ENCODE measurements at regions not wholly inside any gene's neighbourhood (a gene's known extent, or its start where the extent isn't known, plus 50 kb on each side); places are given as distances from the start of the nearest gene placed in this dataset.

GRCh38 chr3:118369892-118370491 lies 664.7 kb downstream of the IGSF11 start:
- Mint-ChIP-seq H3K27ac (ENCODE audit: unreplicated experiment) (no peak overlapping the region), H3K4me3 (ENCODE audit: unreplicated experiment) (no peak overlapping the region), H3K4me1 (ENCODE audit: low read depth, unreplicated experiment) (no peaks in the 10 kb centered on the region), H3K9me3 (ENCODE audit: unreplicated experiment) (peaks cover 11% of the 10 kb centered on the region), H3K27me3 (ENCODE audit: low read depth, unreplicated experiment) (no peaks in the 10 kb centered on the region), H3K36me3 (ENCODE audit: low read depth, unreplicated experiment) (no peaks in the 10 kb centered on the region)
- Histone ChIP-seq H3K79me2 (ENCODE audit: insufficient read depth, low read length) (no peaks in the 10 kb centered on the region), H3K36me3 (ENCODE audit: insufficient read depth, low read length) (no peaks in the 10 kb centered on the region), H4K20me1 (ENCODE audit: insufficient read depth, low read length) (no peaks in the 10 kb centered on the region), H3K27ac (ENCODE audit: low read depth, low read length) (no peak overlapping the region), H3K4me2 (ENCODE audit: low read length) (no peak overlapping the region), H3K9me3 (ENCODE audit: insufficient read depth, low read depth, low read length) (peaks cover 4% of the 10 kb centered on the region), H3K4me3 (ENCODE audit: insufficient read depth, low read depth, low read length) (no peak overlapping the region), H3K9ac (ENCODE audit: low read length) (no peak overlapping the region), H2AFZ (ENCODE audit: low read depth, low read length) (no peak overlapping the region), H3K27me3 (ENCODE audit: insufficient read depth, low read length) (no peaks in the 10 kb centered on the region), H3K4me1 (ENCODE audit: insufficient read depth, low read length) (no peaks in the 10 kb centered on the region)
- FAIRE-seq (no peak), DNase-seq (ENCODE audit: low read depth) (no peak)
- no peak for TF ChIP-seq EZH2 (IDR thresholded peaks at IDR 0.05; ENCODE audit: insufficient read depth, low read length)
- TF ChIP-seq, protein P1, sequence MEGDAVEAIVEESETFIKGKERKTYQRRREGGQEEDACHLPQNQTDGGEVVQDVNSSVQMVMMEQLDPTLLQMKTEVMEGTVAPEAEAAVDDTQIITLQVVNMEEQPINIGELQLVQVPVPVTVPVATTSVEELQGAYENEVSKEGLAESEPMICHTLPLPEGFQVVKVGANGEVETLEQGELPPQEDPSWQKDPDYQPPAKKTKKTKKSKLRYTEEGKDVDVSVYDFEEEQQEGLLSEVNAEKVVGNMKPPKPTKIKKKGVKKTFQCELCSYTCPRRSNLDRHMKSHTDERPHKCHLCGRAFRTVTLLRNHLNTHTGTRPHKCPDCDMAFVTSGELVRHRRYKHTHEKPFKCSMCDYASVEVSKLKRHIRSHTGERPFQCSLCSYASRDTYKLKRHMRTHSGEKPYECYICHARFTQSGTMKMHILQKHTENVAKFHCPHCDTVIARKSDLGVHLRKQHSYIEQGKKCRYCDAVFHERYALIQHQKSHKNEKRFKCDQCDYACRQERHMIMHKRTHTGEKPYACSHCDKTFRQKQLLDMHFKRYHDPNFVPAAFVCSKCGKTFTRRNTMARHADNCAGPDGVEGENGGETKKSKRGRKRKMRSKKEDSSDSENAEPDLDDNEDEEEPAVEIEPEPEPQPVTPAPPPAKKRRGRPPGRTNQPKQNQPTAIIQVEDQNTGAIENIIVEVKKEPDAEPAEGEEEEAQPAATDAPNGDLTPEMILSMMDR (IDR thresholded peaks at IDR 0.05; ENCODE audit: insufficient read depth, low read depth, low read length): no peak

GRCh38 chr3:118380576-118380975 lies 654.1 kb downstream of the IGSF11 start:
- Histone ChIP-seq H3K27ac (ENCODE audit: low read depth, low read length) (no peak overlapping the region), H3K4me3 (ENCODE audit: insufficient read depth, low read depth, low read length) (no peak overlapping the region), H3K9me3 (ENCODE audit: insufficient read depth, low read depth, low read length) (no peaks in the 10 kb centered on the region), H4K20me1 (ENCODE audit: insufficient read depth, low read length) (no peaks in the 10 kb centered on the region), H3K79me2 (ENCODE audit: insufficient read depth, low read length) (no peaks in the 10 kb centered on the region), H2AFZ (ENCODE audit: low read depth, low read length) (no peak overlapping the region), H3K27me3 (ENCODE audit: insufficient read depth, low read length) (no peaks in the 10 kb centered on the region), H3K9ac (ENCODE audit: low read length) (no peak overlapping the region), H3K4me2 (ENCODE audit: low read length) (no peak overlapping the region), H3K36me3 (ENCODE audit: insufficient read depth, low read length) (no peaks in the 10 kb centered on the region), H3K4me1 (ENCODE audit: insufficient read depth, low read length) (no peaks in the 10 kb centered on the region)
- Mint-ChIP-seq H3K27ac (ENCODE audit: unreplicated experiment) (no peak overlapping the region), H3K36me3 (ENCODE audit: low read depth, unreplicated experiment) (no peaks in the 10 kb centered on the region), H3K4me1 (ENCODE audit: low read depth, unreplicated experiment) (peaks cover 14% of the 10 kb centered on the region), H3K9me3 (ENCODE audit: unreplicated experiment) (peaks cover 9% of the 10 kb centered on the region), H3K4me3 (ENCODE audit: unreplicated experiment) (no peak overlapping the region), H3K27me3 (ENCODE audit: low read depth, unreplicated experiment) (no peaks in the 10 kb centered on the region)
- no peak for FAIRE-seq
- DNase-seq (ENCODE audit: low read depth): no peak
- TF ChIP-seq, protein P1 (IDR thresholded peaks at IDR 0.05; ENCODE audit: insufficient read depth, low read depth, low read length): no peak
- no peak for TF ChIP-seq EZH2 (IDR thresholded peaks at IDR 0.05; ENCODE audit: insufficient read depth, low read length)

DNA sequence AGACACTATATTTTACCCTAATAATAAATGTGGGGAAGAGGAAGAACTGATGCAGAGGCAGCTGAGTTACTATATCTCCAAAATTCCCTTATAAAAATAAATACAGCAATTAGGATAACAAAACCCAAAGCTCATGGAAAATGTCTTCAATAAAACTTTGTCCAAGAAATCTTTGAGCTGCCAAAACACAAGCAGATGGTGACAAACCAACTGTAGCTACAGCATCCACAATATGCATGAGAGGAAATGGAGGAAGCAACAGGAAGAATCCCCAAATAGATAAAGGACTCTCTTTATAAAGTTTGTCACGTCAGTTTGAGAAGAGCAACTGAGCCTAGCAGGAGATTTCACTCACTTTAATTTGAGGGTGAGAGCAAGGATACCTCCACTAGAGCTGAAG lies 638.2 kb downstream of the IGSF11 start:
- Histone ChIP-seq H3K27ac (ENCODE audit: low read depth, low read length) (no peak overlapping the region), H3K36me3 (ENCODE audit: insufficient read depth, low read length) (no peaks in the 10 kb centered on the region), H3K27me3 (ENCODE audit: insufficient read depth, low read length) (no peaks in the 10 kb centered on the region), H3K9me3 (ENCODE audit: insufficient read depth, low read depth, low read length) (no peaks in the 10 kb centered on the region), H3K79me2 (ENCODE audit: insufficient read depth, low read length) (no peaks in the 10 kb centered on the region), H3K4me2 (ENCODE audit: low read length) (no peak overlapping the region), H2AFZ (ENCODE audit: low read depth, low read length) (no peak overlapping the region), H4K20me1 (ENCODE audit: insufficient read depth, low read length) (no peaks in the 10 kb centered on the region), H3K4me1 (ENCODE audit: insufficient read depth, low read length) (no peaks in the 10 kb centered on the region), H3K4me3 (ENCODE audit: insufficient read depth, low read depth, low read length) (no peak overlapping the region), H3K9ac (ENCODE audit: low read length) (no peak overlapping the region)
- no peak overlapping the region for H3K27ac Mint-ChIP-seq (ENCODE audit: unreplicated experiment)
- no peaks in the 10 kb centered on the region for H3K4me1 Mint-ChIP-seq (ENCODE audit: low read depth, unreplicated experiment)
- no peak for TF ChIP-seq EZH2 (IDR thresholded peaks at IDR 0.05; ENCODE audit: insufficient read depth, low read length)
- TF ChIP-seq, protein P1 (IDR thresholded peaks at IDR 0.05; ENCODE audit: insufficient read depth, low read depth, low read length): no peak
- H3K27me3 Mint-ChIP-seq (ENCODE audit: low read depth, unreplicated experiment): no peaks in the 10 kb centered on the region
- H3K4me3 Mint-ChIP-seq (ENCODE audit: unreplicated experiment): no peak overlapping the region
- H3K36me3 Mint-ChIP-seq (ENCODE audit: low read depth, unreplicated experiment): no peaks in the 10 kb centered on the region
- DNase-seq (ENCODE audit: low read depth) (no peak), FAIRE-seq (no peak)
- H3K9me3 Mint-ChIP-seq (ENCODE audit: unreplicated experiment): no peaks in the 10 kb centered on the region

Measured in astrocyte (in vitro differentiated cells and primary cell).